SK-MEL-5 (cell line): ENCODE measurements at regions not wholly inside any gene's neighbourhood (a gene's known extent, or its start where the extent isn't known, plus 50 kb on each side); places are given as distances from the start of the nearest gene placed in this dataset.
"Not testable (repeated sequence)": the region's sequence is repeated elsewhere in the genome, so short reads cannot be mapped to it uniquely, and the experiment has no call there.

ENCODE experiments used
- DNase-seq: peaks from one replicate; pipeline ENCODE4 v3.0.0-alpha.2; 2016; ENCODE audit warnings: low read depth, low spot score
- in situ Hi-C: cut with HindIII; loops from 2 replicates; pipeline ENCODE4 v1.10.0; 2016; ENCODE audit warnings: low sequenced_read_pairs, high pct_unique_total_duplicates, low pct_unique_long_range_greater_than_20kb

DNA sequence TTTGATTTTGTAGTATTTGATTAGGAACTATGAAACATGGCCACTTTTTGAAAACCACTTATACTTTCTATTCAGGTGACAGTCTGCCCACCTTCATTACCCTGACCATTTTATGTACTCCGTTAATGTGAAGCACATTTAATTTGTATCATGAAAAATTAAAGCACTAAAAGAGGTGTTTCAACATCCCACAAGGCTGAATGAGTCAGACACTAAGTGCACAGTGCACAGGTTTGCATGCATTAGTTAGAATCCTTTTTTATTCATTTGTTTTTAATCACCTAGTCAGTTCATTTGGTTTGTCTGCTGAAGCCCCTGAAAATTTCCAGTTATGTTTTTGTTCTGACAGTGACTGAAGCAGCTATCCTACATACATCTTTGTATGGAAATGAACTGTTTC lies 271.0 kb downstream of the SLITRK5 start:
- DNase-seq = no peak
- in situ Hi-C loops = no loop called here

DNA sequence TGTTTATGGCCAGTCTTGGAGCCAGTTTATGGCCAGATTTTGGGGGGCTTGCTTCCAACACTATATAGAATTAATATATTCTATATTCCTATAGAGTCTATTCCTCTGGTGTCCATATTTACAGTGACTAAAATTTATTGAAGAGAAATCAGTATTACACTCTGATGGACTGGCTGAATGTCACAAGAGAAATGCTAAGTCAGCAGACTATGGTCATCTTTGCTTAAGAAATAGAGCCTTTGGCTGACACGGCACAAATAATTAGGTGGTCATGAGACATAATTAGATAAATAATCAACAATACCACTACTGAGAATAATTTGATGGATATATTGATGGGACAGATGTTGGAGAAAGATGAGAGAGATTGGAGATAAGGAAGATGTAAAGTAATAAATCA lies 272.9 kb downstream of the SLITRK5 start:
- in situ Hi-C loops = no loop called here
- no peak for DNase-seq

DNA sequence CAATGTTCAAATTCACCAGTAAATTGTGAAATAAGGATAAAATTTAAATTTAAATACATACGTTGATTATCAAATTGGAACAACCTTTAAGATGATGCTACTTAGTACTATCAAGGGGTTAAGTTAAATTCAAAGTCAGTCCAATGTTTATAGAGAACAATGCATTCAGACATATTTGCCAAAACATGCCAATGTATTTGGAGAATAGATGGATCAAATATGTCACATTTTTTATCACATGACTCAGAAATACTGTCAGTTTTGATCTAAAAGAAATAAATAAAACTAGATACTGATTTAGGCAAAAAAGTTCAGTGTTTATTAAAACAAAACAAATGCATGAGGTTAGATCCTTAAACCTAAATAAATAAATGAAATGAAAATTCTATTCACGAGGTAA lies 281.2 kb downstream of the SLITRK5 start:
- no peak for DNase-seq
- in situ Hi-C loops = no loop called here

DNA sequence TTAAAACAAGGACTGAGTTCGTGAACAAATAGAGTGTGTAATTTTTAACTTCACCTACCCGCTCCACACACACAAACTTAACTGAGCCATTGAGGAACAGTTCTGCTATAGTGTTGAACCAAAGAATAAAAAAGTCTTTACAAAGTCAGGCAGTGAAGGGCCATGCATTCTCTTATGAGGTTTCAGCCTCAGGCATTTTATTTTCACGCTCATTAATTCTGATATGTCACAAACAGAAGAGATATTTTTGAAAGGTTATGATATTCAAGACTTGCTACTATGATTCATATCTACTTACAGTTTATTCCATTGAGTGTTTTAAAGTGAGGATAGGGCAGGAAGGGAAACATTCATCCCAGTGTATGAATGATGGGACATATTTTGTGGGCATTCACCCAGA lies 282.2 kb downstream of the SLITRK5 start:
- in situ Hi-C loops = no loop called here
- DNase-seq = peak; percentile 95

DNA sequence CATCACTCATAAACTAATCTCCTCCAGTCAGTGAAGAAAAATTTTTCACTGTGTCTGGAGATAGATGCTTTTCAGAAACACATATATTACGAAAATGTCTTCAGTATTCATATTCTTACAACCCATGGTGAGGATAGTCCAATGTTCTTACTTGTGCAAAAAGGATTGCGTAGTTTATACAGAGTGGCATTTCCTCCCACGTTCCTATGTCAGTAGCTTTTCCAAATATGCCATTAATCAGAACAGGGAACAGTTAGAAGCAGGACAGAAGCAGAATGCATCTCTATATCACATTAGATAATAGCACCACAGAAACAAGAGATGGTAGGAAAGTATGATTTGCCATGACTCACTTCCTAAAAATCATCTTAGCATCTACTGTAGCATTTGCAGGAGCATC lies 282.9 kb downstream of the SLITRK5 start:
- in situ Hi-C loops = no loop called here
- DNase-seq = peak; percentile 84

DNA sequence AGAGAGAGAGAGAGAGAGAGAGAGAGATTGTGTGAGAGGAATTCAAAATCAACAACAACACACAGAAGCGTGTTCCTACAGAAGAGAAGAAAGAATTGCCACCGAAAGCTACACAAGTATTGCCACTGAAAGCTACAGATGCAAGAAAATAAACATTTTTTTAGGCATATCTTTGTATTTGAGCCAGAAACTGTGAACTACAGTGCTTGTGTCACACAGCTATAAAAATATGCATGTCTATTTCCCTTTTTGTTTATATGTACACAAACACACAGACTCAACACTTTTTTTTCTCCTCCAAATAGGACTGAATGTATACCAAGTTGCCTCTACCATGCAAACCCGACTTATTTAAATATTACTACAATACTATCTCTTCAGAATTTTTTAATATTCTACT lies 290.4 kb downstream of the SLITRK5 start:
- in situ Hi-C loops = no loop called here

DNA sequence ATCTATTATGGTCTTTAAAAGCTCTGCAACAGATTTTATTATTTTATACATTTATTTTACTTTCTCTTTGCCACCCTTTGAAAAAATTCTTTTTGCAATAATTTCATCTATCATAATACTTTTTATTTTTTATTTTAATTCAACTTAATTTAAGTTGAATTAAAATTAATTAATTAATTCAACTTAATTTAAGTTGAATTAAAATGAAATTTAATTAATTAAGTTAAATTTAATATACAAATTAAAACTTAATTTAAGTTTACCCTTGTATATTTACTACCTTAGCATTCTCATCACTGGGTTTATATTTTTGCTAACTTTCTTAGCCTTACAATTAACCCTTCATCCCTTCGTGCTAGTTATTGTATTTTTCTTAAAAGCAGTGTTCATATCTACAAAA lies 301.4 kb downstream of the SLITRK5 start:
- DNase-seq = no peak
- in situ Hi-C loops = no loop called here

More for the DNA sequence above, 290.4 kb downstream of the SLITRK5 start:
- DNase-seq = no peak

DNA sequence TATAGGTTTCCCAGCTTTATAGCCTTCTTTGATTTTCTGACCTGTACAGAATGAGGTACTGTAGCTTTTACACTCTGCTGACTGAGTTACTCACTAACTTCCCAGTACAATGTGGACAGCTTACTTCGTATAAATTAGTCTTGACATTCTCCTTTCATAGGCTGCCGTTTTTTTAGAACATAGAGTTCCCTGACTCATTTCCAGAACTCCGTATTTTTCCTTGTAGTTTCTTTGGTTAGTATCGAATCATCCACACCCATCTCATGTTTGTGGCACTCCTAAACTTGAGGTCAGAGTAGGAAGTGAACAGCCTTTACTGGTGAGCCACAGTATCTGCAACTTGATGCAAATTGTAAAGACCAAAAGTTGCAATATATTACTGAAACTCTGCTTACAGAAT lies 303.9 kb downstream of the SLITRK5 start:
- no peak for DNase-seq
- in situ Hi-C loops = no loop called here

DNA sequence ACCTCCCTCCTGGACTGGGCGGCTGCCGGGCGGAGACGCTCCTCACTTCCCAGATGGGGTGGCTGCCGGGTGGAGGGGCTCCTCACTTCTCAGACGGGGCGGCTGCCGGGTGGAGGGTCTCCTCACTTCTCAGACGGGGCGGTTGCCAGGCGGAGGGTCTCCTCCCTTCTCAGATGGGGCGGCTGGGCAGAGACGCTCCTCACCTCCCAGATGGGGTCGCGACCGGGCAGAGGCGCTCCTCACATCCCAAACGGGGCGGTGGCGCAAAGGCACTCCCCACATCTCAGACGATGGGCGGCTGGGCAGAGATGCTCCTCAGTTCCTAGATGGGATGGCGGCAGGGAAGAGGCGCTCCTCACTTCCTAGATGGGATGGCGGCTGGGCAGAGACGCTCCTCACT lies 305.5 kb downstream of the SLITRK5 start:
- in situ Hi-C loops = not testable (repeated sequence)

DNA sequence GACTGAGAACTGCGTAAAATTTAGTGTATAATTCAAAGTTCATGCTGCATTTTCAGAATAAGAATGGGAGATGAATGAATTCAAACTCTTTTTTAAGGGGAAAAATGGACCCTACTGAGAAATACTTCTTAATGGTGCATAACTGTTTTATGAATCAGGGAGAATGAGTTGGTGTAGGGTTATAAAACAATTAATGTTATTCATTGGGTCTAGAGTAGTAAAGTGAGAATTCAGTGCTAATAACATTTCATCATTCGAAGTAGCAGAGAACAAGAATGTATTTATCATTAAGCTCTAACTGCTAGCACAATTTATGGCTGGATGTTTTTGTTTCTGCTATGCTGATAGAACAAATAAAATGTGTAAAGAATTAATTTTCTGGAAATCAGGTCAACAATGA lies 310.2 kb downstream of the SLITRK5 start:
- in situ Hi-C loops = no loop called here
- DNase-seq = peak; percentile 20

More for the DNA sequence above, 305.5 kb downstream of the SLITRK5 start:
- not testable (repeated sequence) for DNase-seq

DNA sequence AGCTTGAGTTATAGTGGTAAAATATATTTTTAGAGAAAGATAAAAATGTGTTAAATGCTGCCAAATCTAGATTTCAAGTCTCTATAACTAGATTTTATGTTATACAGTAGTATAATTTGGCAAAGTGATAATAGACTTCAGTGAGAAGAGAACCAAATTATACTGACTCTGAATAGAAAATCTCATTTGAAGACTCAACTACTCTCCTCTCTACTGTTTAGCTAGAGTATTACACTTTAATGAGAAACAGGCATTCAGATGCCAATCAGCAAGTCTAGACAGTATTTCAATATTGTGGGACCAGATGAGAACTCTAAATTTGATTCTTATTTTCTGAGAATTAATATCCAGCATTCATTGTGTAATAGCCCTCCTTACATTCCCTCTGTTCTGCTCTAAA lies 311.2 kb downstream of the SLITRK5 start:
- in situ Hi-C loops = no loop called here
- no peak for DNase-seq

DNA sequence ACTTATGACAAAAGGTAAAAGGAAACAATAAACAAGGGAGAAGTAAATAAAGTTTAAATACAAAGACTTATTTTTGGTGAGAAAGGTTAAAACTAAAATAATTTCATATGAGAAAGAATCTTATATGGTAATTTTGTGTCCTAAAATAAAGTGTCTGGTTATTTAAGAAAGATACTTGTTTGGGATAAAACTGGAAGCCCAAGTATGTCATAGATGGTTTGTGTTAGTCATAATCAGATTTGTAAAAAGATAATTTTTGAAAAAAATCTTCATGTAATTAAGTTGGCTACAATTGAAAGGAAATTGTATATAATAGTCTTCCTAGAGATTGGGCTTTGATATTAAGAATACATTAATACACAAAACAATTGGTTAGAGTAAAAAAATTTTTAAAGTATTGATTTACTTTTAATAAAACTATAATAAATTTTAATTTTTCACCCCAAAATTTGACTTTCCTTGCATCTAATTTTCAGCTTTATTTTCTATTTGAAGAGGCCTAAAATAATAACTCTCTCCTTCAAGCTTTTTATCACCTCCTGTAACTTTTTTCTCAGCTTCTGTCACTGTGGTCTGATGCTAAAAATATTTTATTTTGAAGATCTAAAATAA lies 315.6 kb downstream of the SLITRK5 start:
- in situ Hi-C loops = no loop called here
- no peak for DNase-seq

DNA sequence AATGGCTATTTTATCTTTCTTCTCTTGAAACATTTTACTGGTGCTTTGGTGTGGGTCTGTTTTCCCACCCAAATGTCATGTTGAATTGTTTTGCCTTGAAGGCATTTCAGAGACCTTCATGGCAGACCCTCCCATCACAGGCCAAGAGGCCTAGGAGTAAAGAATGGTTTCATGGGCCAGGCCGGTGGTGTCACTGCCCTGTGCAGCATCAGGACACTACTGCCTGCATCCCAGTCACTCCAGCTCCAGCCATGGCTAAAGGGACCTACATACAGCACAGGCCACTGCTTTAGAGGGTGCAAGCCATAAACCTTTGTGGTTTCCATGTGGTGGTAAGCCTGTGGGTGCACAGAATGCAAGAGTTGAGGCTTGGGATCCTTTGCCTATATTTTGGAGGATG lies 326.9 kb downstream of the SLITRK5 start:
- no peak for DNase-seq
- in situ Hi-C loops = no loop called here

DNA sequence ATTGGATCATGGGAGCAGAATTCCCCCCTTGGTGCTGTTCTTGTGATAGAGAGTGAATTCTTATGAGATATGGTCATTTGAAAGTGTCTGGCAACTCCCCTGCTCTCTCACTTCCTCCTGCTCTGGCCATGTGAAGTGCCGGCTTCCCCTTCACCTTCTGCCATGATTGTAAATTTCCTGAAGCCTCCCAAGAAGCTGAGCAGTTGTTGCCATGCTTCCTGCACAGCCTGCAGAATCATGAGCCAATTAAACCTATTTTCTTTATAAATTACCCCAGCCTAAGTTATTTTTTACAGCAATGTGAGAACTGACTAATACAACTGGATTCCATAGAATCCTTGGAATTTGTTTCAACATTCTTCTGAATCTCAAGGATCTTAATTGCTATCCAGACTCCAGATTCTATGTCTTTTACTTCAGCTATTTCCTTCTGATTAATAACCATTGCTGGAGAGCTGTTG lies 328.1 kb downstream of the SLITRK5 start:
- no peak for DNase-seq

DNA sequence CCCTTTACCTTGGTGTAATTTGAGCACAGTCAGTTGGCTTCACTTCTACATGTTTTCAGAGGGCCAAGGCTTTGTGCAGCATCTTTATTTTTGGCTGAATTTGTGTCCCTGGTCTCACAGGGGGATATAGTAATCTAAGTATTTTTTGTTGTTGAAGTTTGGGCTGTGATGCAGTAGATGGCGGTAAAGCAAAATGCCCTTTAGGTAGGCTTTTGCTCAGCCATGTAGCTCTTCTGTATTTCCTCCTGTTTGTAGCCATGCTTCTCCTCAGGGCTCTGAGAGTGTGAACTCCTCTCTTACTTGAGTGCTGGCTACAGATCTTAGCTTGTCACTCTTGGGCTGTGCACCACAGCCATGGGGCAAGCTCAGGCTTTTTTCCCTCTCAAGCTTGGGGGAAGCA lies 328.6 kb downstream of the SLITRK5 start:
- peak; percentile 38 for DNase-seq
- in situ Hi-C loops = no loop called here

More for the DNA sequence above, 328.1 kb downstream of the SLITRK5 start:
- in situ Hi-C loops = no loop called here

DNA sequence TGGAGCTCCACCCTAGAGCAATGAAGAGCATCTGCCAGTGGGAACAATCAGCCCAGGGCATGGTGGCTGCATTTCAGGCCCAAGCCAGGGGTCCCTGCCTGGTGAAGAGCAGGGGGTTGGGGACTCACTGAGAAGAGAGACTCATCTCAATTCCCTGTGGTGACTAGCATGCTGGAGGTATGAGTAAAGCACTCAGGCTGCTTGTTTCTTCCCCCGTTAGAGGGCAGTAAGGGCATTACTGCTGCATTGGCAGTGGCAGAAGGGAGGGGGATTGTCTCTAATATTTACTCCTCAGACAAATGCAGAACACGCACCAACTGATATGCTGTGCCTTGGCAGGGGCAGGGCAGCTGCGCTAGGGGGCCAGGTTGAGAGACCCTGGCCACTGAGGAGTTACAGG lies 329.1 kb downstream of the SLITRK5 start:
- in situ Hi-C loops = no loop called here
- DNase-seq = peak; percentile 46

DNA sequence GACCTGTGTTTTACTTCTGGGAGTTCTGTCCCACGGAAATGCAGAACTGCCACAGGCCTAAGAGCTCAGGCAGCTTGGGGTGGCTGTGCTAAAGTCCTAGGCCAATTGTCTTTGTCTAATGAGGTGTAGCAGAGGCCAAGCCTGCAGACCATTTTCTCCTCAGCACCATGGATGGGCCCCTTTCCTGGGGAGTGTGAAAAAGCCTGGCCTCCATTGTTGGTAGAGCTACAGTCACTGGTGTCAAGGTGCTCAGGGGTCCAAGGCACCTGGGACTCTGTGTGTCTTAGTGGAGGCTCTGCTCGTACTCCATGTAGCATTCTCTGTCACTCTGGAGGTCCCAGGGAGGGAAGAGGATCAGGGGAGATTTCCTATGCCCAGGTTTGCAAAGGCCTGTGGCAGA lies 329.6 kb downstream of the SLITRK5 start:
- in situ Hi-C loops = no loop called here
- DNase-seq = no peak

DNA sequence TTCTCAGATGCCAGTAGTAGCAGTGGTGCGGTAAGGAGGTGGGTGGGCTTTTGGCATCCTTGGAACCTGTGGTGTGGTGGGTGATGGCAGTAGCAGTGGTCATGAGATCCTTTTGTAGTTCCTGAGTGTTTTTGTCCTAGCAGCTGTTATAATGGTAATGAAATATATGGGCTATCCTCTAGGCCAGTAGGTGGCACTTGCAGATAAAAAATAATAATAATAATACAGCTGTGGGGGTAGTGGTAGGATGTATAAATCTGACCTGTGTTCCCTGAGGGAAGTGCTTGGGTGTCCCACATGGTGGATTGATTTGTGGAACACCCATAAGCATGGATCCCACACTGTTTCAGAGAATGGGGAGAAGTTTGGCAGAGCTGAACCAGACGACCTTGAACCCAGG lies 334.0 kb downstream of the SLITRK5 start:
- in situ Hi-C loops = no loop called here
- peak; percentile 33 for DNase-seq

DNA sequence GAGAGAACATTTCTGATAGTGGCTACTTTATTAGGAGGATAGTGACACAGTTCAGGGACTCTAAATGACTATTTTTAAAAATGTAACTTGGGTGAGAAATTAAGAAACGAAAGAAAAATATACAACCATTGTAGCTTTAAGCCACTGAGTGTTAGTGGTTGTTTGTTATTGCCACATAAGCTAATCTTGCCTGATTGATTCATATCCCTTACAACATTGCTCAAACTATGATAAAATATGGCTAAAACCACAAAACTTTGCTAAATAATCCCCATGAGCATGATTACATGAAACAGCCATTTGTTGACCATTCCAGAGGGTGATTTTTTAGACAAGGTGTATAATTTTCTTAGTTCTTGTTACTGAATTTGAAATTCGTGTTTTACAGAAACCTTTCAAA lies 343.4 kb downstream of the SLITRK5 start:
- in situ Hi-C loops = no loop called here
- DNase-seq = no peak
